Stimulated activated CD4-positive, alpha-beta T cell treated with anti-CD3 and anti-CD28 coated beads, Interleukin-2, amount 100 ng/mL, for 24 hours (primary cell): ENCODE measurements at regions not wholly inside any gene's neighbourhood (a gene's known extent, or its start where the extent isn't known, plus 50 kb on each side); places are given as distances from the start of the nearest gene placed in this dataset.
"Not testable (repeated sequence)": the region's sequence is repeated elsewhere in the genome, so short reads cannot be mapped to it uniquely, and the experiment has no call there.

ENCODE experiments used
- DNase-seq, 2 donors: peaks; one replicate each; pipeline ENCODE4 v3.0.0-alpha.2; 2020

DNA sequence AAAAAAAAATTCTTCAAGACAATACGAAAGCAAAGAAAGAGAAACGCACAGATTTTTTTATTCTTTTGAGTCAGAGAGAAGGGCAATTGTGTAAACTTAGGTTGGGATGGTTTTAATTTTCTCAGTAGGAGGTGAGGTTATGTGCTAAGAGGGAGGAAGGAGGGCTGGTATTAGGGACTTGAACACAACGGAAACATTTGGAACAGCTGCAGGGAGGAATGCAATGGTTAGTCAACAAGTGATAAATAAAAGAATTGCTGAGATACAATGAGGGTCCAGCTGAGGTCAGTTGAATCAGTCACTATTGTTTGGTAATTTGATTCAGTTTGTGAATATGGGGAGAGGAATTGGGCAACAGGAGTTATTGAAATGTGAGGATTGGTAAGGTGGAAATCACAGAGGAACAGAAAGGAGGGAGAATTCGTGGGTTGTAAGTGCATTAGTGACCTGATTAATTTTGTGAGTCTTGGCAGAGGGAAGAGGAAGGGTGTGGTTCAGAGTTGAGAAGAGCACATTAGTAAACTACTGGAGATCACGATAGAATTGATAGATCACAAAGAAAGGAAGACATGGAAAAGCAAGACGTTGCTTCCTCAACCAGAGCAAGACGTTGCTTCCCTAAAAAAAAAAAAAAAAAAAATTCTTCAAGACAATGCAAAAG is 499.5 kb upstream of the SPRY2 start:
- no peak for DNase-seq

- no peak for DNase-seq
Observed at GRCh38 chr13:80835902-80836301, 495.0 kb upstream of the SPRY2 start.

GRCh38 chr13:80830431-80830830 is 489.5 kb upstream of the SPRY2 start:
- no peak for DNase-seq

GRCh38 chr13:80828759-80829158 is 487.8 kb upstream of the SPRY2 start:
- no peak for DNase-seq

DNA sequence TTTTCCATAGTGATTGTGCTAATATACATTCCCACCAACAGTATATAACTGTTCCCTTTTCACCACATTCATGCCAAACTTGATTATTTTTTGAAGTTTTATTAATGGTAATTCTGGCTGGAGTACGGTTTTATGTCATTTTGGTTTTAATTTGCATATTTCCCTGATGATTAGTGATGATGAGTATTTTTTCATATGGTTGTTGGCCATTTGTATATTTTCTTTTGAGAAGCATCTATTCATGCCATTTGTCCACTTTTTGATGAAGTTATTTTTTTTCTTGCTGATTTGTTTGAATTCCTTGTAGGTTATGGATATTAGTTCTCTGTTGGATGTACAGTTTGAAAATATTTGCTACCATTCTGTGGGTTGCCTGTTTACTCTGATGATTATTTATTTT is 484.4 kb upstream of the SPRY2 start:
- DNase-seq: no peak

GRCh38 chr13:80824229-80824628 is 483.3 kb upstream of the SPRY2 start:
- DNase-seq: no peak

DNA sequence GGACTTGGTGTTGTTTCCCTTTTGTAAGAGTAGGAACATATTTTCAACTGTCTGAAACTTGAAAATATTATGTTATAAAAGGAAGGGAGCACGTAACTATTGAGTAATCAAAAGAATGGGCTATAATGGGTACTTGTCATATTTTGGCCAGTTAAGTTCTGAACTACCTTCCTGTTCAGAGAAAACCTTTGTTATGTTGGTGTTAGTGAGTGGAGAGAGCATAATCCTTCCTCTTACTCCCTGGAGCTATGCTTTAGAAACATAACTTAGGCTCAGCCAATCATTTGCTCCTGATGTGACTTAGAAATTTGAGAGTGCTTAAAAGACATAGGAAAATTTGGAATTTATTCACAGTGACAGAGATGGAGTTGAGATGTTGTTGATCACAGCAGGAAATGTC is 482.5 kb upstream of the SPRY2 start:
- DNase-seq: no peak

GRCh38 chr13:80821466-80821865 is 480.5 kb upstream of the SPRY2 start:
- DNase-seq: no peak

- no peak for DNase-seq
Observed at GRCh38 chr13:80817979-80818378, 477.1 kb upstream of the SPRY2 start.

DNA sequence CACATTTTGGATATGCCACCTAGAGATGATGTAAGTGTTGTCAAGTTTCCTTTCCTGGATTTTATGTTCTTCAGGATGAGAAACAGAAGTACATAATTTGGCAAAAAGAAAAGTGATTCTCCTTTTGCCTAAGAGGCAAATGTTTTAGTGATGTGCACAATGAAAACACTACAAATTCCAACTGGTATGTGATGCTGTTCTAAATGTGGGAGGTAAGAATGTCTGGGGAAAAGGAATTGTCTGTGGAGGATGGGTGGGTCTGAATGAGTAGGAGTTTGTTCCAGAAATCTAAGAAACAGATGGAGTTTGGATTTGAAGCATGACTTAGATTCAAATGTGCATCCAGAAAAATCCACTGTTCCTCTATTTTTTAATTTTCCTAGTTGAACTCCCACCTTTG is 473.6 kb upstream of the SPRY2 start:
- no peak for DNase-seq

- DNase-seq: not testable (repeated sequence)
Observed at GRCh38 chr13:80810294-80810693, 469.4 kb upstream of the SPRY2 start.

- DNase-seq: no peak
Observed at GRCh38 chr13:80802946-80803345, 462.0 kb upstream of the SPRY2 start.

DNA sequence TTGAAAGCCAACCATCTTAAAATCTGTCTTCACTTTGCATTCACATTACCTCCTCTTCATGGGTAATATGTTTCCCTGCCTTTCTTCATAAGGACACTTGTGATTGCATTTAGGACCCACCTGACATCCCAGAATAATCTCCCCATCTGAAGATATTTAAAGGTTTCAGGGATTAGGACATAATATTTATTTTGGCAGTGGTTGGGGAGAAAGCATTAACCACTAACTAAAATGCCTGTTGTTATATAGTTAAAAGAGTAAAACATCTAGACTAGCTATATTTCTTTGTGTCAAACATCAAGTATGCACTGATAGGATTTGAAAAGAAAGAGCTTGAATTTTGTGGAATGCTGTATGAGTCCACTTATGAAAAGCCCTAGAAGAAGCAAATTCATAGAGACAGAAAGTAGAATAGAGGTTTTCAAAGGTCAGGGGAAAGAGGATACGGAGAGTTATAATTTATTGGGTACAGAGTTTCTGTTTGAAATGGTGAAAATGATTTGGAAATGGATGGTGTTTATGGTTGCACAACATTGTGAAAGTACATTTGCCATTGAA is 457.7 kb upstream of the SPRY2 start:
- no peak for DNase-seq

DNA sequence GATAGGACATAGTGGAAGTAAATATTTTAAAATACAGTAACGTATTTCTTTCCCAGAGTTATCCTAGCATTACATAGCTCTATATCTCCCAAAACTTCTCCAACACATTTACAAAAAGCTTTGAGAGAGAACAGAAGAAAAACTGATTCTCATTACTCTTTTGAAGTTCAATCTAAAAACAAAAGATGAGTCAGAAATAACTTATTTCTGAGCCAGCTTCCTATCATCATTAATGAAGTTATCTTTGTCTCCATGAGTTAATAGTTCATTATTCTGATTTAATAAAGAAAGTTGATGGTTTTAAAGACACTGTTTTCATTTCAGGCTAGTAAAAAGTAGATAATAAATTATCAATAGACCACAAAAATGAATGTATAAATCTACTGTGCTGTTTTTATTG is 446.7 kb upstream of the SPRY2 start:
- no peak for DNase-seq

- DNase-seq: no peak
Observed at GRCh38 chr13:80783926-80784565, 443.1 kb upstream of the SPRY2 start.

GRCh38 chr13:80782441-80782840 is 441.5 kb upstream of the SPRY2 start:
- DNase-seq: no peak

DNA sequence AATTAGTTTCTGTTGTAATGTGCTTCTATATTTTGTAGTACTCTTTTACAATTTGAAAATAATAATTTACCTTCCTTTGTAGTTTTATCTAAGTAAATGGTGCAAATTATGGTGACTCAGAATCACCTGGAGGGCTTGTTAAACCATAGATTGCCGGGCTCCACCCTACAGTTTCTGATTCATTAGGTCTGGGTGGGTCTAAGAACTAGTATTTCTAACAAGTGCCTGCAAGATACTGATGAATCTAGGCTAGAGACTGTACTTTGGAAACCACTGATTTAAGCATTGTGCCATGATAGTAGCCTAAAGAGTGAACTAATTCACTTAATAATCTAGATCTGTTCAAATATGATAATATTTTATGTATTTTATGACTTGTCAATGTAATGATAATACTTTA is 437.4 kb upstream of the SPRY2 start:
- DNase-seq: no peak

DNA sequence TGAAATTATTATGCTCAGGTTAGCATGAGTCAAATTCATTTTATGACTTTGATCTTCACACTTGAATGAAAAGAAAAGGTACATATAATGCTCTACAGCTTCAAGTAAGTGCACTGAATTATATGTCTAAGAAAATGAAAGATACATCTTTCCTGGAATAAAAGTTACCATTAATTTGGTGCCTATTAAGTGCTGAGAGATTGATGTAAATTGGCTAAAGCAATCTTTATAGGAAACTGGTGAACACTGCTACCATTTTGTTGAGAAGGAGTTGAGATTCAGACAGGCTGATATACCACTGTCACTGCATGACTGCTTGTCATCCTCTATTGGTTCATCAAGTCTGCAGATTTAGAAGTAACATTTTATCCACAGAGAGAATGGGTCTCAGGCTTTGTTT is 416.8 kb upstream of the SPRY2 start:
- no peak for DNase-seq

- DNase-seq: no peak
Observed at GRCh38 chr13:80755910-80756309, 415.0 kb upstream of the SPRY2 start.

GRCh38 chr13:80754441-80754840 is 413.5 kb upstream of the SPRY2 start:
- DNase-seq: no peak

GRCh38 chr13:80753866-80754265 is 412.9 kb upstream of the SPRY2 start:
- DNase-seq: no peak

DNA sequence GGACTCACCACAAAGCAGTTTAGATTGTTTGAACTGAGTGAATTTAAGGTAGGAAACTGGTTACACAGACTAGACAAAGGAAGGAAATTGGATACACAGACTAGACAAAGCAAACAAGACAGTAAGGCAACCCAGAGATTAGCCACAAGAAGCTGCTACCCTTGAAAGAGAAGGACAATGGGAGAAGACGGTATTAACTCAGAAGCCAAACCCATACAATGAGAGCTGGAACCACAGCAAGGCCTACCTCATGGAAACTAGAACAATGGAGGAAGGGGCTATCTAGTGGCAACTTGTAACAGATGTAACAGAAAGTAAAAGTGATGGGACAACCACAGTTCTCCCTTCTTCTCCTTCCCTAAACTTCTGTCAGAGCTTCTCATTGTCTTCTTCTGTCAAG is 410.9 kb upstream of the SPRY2 start:
- DNase-seq: no peak

DNA sequence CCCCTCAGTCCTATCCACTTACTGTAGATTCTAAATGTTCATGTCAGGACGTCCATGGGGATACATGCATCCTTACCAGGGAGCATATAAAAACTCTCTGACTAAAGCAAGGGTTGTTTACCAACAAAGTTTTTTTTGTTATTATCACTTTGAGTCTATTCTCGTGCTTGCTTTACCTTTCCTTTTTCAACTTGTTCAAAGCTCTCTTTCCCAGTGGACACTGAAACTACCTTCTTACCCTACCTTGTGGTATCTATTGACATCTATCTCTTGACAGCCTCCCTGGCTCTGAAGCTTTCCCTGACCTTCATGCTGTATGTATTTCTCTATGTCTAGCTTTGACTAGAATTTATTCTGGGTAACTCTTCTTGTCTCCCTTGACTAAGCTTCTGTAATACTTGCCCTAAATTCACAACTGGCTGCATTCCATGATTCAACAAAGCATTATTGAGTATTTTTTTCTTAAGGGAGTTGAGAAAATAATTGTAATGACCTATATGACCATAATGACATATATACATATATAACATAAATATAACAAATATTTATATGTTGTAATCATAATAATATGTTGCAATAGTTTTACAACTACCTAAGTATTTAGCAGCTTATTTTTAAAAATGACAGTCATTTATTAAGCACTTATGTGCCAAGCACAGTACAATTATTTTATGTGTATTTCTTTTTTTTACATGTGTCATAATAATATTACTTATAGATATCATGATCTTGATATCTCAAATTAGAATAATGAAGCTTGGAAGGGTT is 403.4 kb upstream of the SPRY2 start:
- DNase-seq: no peak

DNA sequence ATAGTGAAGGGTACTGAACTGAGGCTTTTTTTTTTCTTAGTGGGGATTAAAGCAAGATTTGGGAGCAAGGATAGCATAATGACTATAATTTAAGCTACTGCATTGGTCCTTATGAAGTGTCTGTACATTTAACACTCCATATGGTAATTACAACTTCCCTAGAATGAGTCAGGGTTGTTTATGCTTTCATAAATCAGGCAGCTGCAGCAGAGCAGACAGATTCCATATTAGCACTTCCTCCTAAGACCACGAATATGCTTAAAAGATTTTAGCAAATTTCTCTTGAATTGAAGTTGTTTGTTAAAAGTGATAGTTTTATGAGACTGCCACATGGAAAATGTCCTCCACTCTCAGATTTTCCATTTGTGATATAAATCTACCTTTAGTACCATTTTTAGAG is 401.1 kb upstream of the SPRY2 start:
- DNase-seq: no peak
